NOMO-1 (cell line): ENCODE measurements at regions not wholly inside any gene's neighbourhood (a gene's known extent, or its start where the extent isn't known, plus 50 kb on each side); places are given as distances from the start of the nearest gene placed in this dataset.

Experiments
- DNase-seq, 2 experiments: peaks; one replicate each; lab custom pipeline; 2025; ENCODE audit not compliant: unreplicated experiment in 2 of 2; lab: John Stamatoyannopoulos, UW

DNA sequence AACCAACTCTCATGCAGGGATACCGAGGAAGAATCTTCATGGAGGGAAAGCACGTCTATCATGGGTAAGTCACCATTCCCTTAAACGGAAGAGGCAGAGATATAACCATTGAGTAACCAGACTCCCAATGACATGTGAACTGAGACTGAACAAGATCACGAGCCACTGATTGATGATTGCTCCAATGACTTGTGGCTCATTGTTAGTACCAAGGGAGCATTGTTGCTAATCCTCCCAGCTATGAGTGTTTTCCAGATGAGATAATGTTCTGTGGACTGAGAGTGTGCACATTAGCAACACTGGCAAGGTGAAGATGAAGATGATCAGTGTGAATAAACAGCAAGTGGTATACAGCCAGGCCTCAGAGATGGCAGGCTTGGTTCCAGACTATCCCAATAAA lies 219.2 kb upstream of the MAP3K1 start:
- no peak for DNase-seq

DNA sequence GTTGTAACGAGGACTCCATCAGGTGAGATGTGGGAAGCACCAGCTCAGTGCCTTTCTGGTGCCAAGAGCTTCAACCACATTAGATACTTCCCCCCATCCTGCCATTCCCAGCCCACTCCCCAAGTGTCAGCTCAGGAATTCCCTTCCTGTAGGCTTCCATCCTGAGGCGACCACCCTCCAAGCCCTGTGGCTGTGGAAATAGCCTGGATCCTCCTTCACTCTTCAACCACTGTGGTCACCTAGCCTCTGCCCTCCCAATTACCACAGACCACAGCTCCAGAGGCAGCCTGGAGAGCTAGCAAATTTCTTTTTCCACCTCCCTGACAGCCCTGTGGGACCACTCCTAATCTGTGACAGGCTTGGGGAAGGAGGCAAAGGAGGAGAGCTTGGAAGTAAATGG lies 219.8 kb upstream of the MAP3K1 start:
- DNase-seq = no peak

DNA sequence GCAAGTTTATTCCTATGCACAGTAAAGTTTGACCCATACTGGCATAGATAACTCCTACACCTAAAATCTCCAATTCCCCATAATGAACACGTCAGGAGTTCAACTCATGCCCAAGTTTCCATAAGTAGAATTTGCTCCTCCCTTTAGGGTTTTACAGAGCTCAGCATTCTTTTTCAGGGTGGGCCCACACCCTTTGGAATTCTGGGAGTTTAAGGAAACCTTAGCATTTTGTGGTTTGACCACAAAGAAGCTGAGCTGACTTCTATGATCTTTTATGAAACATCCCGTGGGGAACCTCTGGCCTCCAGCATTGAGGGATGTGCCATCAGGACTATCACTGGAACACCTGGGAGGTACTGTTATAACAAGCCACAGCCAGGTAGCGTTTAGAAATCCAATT lies 220.6 kb upstream of the MAP3K1 start:
- no peak for DNase-seq

DNA sequence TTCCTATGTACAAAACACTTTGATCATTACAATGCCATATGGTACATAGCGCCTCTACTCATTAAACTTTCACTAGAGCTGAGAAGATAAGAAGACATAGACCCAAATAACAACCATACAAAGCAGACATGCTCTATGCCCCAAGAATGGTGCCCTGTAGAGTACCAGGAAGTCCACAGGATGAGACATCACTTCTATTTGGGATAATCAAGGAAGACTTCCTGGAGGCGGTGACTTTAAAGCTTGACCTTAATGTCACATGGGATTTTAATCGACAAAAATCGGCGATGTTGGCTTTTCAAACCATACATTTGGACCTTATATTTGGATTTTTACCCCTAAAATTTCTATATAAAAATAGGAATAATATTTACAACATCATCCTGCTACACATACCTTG lies 224.3 kb upstream of the MAP3K1 start:
- DNase-seq = no peak

DNA sequence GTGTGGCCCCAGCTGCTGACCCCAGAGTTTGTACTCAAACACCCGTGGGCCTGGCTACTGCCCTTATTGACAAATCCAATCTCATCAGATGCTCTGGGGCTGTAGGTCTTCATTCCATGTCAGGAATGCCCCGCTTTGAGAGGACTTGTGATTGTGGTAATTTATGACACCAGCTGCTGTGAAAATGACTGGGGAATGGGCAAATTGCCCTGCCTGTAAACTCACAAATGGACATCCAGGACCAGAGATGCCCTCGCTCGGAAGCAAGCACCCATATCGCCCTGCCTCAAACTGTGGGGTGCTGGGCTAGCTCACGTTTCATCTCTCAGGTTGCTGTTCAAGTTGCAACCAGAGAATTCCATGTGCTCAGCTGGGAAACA lies 225.9 kb upstream of the MAP3K1 start:
- DNase-seq = no peak

DNA sequence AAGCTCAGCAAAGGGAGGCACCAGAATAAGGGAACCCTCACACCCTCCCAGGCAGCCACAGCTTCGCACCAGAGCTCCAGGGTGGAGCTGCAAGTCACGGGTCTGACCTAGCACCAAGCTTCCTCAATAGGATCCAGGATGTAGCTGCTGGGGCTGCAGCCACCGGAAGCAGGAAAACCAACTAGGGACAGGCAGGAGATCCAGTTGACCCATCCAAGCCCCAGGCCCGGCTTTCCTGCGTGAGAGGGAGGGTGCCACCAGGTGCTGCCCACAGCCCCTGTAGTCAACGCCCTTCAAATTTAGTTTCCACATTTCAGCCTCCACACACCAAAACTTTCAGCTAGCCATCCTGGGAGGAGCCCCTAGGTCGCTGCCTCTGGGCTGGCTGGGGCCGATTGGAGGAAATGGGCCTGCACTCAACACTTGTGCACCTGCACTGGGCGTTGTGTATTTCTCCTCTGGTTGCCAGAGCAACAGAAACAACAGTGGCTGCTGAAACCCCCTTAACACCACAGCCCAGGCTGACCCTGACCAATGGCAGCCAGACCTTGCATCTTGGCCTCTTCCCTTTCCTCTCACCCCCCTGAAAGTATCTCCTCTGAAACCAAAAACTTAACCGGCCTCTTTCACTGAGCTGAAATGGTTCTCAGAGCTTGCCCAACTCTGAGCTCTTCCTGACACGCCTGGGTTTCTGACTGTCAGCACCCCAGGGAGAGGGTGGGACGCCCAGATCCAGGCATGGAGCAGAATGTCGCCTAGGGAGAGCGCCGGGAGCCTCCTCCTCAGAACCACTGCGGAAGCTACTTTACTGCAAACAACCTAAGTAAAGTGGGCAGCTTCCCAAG lies 226.5 kb upstream of the MAP3K1 start:
- peak in 1 of 2 experiments; percentile 15 for DNase-seq

DNA sequence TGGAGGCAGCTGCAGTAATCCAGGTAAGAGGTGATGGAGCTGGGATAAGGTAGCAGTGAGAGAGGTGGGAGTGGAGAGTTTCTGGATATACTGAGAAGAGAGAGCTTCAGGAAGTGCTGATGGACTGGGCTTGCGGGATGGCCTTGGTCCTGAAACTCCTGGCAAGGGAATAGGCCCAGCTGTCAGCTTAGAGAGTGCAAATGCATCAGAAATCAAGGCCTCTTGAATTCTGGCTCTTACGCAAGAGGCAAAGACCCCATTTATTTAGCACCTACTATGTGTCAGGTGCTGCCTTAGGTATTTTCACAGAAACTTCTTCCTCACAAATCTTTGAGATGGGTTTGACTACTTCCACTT lies 227.2 kb upstream of the MAP3K1 start:
- no peak for DNase-seq

DNA sequence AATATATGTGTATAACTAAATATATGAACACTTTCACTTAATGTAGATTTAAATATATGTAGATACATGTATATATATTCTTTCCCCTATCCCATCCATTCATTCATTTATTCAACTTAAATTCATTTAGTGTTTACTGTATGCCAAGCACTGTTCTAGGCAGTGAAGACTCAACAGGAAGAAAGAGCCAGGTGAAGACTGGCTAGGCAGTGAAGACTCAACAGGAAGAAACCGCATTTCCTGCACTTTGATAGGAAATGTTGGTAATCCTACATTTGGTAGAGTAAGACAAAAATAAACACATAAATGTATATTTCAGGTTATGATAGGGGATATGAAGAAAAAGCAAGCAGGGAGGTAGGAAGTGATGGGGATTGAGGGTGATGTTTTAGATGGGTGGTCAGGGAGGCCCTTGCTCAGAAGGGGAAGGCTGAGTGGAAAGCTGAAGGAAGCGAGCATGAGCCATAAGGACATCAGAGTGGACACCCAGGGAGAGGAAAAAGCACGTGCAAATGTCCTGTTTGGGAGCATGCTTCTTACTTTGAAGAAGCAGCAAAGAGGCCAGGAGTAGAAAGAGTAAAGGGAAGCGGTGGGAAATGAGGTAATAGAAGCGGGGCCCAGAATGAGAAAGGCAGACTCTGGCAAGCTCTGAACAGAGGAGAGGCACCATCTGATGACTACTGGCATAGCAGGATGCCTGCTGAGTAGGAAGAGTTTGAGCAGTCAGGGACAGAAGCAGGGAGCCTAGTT lies 227.8 kb upstream of the MAP3K1 start:
- DNase-seq = peak in 1 of 2 experiments; percentile 10

DNA sequence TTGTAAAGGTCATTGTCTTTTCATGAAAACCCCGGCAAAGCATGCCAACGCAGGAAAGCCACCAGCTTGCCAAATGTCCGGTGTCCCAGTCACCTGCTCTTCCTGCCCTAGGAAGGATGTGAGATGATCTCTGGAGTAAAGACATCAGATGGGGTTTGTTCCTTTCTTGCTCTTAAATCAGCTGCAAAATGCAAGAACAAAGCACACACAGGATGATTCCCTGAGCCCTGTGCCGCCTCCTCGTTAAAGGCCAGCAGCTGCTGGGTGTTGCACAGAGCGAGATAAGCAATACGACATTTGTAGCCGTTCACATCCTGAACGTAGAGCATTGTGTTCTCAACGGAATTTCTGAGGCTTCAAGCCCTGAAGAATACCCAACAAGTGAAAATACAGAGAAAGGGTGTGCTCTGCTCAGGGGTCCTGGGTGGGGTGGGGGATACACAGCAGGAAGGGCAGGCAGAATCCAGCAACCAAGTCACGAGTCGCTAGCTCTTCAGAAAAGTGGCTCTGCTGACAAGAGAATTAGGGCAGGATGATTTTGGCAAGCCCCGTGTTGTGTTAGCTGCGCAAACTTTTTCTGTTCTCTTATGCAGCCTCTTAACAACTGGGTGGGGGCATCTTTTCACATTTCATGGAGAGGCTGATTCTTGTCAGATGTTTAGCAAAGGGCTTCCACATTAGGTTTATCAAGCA lies 229.2 kb upstream of the MAP3K1 start:
- no peak for DNase-seq

DNA sequence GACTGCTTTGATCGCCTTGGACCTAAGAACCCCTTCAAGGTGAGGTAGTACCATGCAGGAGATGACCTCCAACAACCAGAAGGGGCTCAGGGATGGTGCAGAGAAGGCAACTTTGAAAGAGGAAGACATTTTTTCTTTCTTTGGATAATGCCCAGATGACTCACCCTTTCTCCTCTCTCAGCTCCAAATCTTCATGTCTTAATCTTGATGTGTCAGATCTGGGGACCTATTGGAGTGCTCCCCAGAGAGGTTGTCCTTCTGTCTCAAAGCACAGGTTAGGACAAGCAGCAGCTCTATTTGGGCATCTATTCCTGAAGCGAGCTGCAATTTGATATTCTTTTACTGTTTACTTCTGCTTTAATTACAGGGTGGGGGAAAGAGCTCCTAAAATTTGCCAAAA lies 229.9 kb upstream of the MAP3K1 start:
- DNase-seq = peak; percentile 15 to 52

DNA sequence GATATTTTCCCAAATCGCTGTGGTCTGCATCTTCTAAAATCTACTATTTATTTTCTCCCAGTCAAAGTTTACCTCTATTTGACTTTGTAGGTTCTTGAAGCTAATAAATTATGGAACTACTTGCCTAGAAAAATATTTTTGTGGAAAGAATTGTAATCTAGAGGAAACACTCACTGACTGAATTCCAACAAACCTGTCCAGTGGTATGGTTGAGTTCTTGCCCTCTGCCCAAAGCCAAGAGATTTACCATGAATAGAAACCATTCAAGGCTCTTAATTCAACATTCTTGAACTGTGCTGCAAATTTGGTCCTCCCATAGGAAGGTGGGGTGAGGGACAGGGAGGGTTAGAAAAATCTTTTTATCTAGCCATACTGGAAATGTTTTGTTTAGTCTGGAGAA lies 233.9 kb upstream of the MAP3K1 start:
- DNase-seq = no peak

DNA sequence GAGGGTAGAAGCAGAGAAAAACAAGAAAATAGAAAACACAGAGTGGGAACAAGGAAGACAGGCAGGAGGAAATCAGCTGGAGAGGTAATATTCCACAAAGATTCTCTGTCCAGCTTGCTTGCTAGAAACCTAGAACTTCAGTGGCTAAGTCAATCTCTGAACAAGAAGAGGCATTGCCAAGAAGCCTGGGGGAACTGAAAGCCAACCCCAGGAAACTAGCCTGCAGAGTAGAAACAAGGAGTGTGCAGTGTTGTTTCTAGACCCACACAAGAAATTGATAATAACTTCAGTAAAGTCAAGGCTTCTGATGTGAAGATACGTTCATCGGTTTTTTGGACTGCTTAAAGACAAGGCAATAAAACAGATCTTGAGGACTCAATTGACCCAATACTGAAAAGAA lies 234.5 kb upstream of the MAP3K1 start:
- DNase-seq = no peak

DNA sequence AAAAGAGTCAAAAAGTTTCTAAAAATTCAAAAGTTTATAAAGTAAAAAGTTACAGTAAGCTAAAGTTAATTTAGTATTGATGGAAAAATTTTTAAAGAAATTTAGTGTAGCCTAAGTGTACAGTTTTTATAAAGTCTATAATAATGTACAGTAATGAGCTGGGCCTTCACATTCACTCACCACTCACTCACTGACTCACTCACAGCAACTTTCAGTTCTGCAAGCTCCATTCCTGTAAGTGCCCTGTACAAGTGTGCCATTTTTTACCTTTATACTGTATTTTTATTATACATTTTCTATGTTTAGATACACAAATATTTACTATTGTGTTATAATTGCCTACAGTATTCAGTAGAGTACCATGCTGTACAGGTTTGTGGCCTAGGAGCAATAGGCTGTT lies 239.5 kb upstream of the MAP3K1 start:
- peak in 1 of 2 experiments; percentile 32 for DNase-seq

DNA sequence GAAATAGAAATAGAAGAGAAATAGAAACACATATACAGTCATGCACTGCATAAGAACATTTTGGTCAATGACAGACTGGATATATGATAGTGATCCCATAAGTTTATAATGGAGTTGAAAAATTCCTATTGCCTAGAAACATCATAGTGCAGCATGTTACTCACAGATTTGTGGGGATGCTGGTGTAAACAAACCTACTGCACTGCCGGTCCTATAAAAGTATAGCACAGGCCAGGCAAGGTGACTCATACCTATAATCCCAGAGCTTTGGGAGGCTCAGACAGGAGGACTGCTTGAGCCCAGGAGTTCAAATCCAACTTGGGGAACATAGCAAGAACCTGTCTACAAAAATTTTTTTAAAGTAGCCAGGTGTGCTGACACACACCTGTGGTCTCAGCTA lies 240.6 kb upstream of the MAP3K1 start:
- no peak for DNase-seq

DNA sequence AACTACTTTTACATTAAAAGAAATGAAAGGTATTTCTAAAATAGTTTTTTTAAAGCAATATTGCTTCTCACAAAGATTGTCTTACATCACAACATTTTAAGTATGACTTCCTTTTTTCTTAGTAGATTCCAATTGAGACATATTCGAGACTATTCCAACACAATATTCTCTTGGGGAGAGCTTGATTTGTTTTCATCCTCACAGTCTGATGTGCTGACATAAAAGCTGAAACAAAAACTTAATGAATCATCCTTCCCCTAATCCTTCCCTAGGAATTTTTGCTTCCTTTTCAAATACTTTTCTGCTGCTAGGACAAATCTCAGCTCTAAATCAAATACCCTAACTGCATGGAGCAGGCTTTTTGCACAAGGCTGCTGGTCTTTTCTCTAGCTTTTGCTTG lies 245.8 kb upstream of the MAP3K1 start:
- peak in 1 of 2 experiments; percentile 67 for DNase-seq

DNA sequence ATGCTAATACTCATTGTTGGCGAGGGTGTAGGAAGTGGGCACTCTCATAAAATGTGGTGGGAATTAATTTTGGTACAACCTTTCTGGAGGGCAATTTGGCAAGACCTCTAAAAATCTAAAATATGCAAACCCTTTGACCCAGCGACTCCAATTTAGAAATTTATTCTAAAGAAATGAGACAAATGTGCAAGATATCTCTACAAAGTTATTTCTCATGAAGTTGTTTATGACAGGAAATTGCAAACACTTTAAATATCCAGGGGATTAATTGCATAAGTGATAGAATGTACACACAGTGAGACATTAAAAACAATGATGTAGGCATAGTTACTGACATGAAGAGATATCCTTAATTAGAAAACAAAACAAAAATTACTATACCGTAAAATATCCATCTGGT lies 246.3 kb upstream of the MAP3K1 start:
- peak in 1 of 2 experiments; percentile 27 for DNase-seq

DNA sequence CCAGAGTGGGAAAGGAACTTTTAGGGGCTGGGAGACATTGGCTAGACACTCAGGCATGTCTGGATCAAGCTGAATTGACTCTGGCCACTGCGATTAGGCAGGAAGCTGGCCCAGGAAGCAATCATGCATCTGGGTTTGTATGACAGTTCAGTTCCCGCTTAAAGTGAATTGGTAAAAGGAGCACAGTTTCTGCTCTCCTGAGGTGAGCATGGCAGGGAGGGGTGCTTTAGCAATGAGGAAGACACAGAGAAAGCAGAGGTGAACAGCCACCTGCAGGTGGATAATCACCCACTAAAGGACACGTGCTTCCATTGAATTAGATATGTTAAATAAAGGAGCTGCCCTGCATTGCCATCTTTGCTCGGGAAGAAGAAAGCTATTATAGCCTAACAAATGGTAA lies 248.1 kb upstream of the MAP3K1 start:
- no peak for DNase-seq

DNA sequence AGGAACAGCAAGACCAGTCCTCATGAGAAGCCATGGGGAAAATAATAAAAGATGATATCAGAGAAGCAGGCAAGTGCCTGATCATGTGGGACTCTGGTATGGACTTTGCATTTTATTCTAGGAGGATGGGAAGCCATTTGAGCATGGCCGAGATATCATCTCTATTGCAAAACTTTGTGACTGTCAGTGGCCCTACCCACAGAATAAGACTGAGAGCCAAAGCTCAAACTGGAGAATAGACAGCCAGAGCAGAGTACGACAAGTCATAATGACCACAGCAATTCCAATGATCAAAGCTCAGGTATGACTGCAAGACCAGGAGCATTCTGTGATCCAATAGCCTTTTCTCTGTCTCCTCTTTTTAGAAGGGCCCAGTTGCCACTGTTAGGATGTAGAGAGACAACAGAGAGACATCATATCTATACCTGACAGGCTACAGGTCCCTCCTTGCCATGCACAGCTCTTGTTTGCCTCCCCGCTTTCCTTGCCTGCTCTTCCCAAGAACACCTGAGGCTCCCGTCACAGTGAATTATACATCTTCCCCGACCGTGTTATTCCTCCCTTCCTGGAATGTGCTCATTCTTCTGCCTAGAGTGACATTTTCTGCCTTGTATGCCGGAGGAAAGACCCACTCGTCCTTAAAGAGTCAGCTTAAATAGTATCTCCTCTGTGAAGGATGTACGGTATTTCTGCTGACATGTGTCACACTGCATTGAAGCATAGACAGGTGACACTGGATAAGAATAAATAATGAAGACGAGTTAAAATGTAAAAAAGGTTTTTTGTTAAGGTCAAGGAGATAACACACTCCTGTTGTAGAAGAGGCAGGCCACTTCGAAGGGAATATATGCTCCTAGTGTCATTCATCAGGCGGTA lies 248.7 kb upstream of the MAP3K1 start:
- peak in 1 of 2 experiments; percentile 19 for DNase-seq

DNA sequence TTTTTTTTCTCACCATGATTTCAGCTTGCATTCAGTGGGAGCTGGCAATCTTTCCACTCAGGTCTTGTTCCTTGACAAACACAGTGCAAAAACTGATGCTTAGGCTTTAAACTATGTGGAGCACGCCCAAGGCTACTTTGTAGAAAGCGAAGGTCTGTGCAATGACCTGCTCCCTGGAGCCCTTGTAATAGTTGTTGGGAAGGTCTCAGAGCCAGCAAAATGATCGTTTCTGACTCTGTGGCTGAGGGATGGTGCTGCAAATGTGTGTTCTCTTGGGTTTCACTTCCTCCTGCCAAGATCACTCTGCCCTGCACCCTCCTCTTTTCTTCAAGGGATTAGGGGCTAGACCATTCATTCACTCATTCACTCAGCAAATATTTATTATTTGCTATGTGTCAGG lies 249.7 kb upstream of the MAP3K1 start:
- peak; percentile 85 to 90 for DNase-seq

DNA sequence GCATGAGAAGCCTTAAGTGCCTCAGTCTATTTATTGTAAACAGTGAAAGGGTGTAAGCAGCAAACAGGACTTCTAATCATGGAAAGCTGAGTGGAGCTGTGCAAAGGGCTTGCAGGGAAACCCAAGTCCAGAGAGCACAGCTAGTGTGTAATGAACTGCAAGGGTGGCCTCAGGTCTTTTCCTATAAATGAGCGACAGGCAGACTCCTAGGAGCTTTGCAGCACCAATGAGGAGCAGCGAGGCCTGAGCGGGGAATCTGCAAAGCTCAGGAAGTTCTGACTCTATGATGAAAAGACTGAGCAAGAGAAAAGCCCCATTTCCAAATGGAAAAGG lies 250.1 kb upstream of the MAP3K1 start:
- no peak for DNase-seq
